ENCODE measurements at regions not wholly inside any gene's neighbourhood (a gene's known extent, or its start where the extent isn't known, plus 50 kb on each side); places are given as distances from the start of the nearest gene placed in this dataset.

DNA sequence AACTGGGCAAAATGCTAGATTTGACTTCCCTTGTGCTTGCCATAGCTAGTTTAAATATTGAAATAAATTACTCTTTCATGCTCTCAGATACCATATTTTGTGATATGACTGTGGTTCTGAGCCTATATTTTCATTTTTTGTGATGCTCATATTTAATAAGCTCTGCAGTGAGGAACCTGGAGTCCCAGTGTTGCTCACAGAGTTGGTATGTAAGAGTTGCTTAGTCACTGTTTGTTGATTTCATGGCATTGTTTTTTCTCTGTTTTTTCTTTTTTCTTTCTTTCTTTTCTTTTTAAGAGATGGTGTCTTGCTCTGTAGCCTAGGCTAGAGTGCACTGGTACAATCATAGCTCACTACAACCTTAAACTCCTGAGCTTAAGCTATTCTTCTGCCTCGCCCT is 750.5 kb upstream of the TMEM132C start:
- no peak overlapping the region for H3K4me3 ChIP-seq (ENCODE audit: low read depth, low read length)
- DNase-seq (ENCODE audit: low read depth), result no peak
- TF ChIP-seq, protein P1, sequence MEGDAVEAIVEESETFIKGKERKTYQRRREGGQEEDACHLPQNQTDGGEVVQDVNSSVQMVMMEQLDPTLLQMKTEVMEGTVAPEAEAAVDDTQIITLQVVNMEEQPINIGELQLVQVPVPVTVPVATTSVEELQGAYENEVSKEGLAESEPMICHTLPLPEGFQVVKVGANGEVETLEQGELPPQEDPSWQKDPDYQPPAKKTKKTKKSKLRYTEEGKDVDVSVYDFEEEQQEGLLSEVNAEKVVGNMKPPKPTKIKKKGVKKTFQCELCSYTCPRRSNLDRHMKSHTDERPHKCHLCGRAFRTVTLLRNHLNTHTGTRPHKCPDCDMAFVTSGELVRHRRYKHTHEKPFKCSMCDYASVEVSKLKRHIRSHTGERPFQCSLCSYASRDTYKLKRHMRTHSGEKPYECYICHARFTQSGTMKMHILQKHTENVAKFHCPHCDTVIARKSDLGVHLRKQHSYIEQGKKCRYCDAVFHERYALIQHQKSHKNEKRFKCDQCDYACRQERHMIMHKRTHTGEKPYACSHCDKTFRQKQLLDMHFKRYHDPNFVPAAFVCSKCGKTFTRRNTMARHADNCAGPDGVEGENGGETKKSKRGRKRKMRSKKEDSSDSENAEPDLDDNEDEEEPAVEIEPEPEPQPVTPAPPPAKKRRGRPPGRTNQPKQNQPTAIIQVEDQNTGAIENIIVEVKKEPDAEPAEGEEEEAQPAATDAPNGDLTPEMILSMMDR (conservative IDR thresholded peaks at IDR 0.05; ENCODE audit: low read depth, low read length), result no peak

DNA sequence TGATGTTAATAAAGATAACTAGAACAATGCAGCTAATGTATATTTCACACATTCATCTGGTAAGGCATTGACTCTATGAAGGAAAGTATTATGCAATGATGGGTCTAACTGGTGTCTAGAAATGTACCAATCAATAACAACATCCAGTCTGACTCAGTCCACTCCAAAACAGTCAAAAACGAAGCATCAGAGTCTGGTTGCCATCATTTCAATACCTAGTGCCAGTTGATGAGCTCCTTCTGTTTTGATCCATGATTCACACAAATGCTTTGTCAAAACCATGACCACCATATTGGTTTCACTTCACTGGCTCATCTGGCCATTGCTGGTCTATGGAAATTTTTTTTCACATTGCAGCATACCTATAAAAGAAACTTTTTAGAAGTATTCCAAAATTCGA is 747.2 kb upstream of the TMEM132C start:
- TF ChIP-seq, protein P1 (conservative IDR thresholded peaks at IDR 0.05; ENCODE audit: low read depth, low read length), result no peak
- H3K4me3 ChIP-seq (ENCODE audit: low read depth, low read length), result no peak overlapping the region
- no peak for DNase-seq (ENCODE audit: low read depth)

DNA sequence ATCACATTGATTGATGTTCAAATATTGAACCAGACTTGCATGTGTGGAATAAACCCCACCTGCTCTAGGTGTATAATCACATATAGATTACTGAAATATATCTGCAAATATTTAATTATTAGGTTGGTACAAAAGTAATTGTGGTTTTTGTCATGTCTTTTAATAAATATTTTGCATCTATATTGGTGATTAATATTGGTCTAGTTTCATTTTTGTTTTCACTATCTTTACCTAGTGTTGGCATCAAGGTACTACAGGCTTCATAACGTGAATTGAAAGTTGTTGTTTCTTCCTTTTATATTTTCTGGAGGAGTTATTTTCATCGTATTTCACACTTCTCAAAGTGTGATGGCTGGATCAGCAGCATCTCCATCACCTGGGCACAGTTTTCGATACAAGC is 740.0 kb upstream of the TMEM132C start:
- TF ChIP-seq, protein P1 (conservative IDR thresholded peaks at IDR 0.05; ENCODE audit: low read depth, low read length), result no peak
- DNase-seq (ENCODE audit: low read depth), result no peak
- H3K4me3 ChIP-seq (ENCODE audit: low read depth, low read length), result no peak overlapping the region

- TF ChIP-seq, protein P1 (conservative IDR thresholded peaks at IDR 0.05; ENCODE audit: low read depth, low read length), result no peak
- no peak for DNase-seq (ENCODE audit: low read depth)
- H3K4me3 ChIP-seq (ENCODE audit: low read depth, low read length), result no peak overlapping the region
Measured at GRCh38 chr12:127528551-127528950, 738.4 kb upstream of the TMEM132C start.

- H3K4me3 ChIP-seq (ENCODE audit: low read depth, low read length), result no peak overlapping the region
- no peak for DNase-seq (ENCODE audit: low read depth)
- TF ChIP-seq, protein P1 (conservative IDR thresholded peaks at IDR 0.05; ENCODE audit: low read depth, low read length), result no peak
Measured at GRCh38 chr12:127531542-127531941, 735.4 kb upstream of the TMEM132C start.

GRCh38 chr12:127533353-127533752 is 733.6 kb upstream of the TMEM132C start:
- H3K4me3 ChIP-seq (ENCODE audit: low read depth, low read length), result no peak overlapping the region
- no peak for DNase-seq (ENCODE audit: low read depth)
- TF ChIP-seq, protein P1 (conservative IDR thresholded peaks at IDR 0.05; ENCODE audit: low read depth, low read length), result no peak

DNA sequence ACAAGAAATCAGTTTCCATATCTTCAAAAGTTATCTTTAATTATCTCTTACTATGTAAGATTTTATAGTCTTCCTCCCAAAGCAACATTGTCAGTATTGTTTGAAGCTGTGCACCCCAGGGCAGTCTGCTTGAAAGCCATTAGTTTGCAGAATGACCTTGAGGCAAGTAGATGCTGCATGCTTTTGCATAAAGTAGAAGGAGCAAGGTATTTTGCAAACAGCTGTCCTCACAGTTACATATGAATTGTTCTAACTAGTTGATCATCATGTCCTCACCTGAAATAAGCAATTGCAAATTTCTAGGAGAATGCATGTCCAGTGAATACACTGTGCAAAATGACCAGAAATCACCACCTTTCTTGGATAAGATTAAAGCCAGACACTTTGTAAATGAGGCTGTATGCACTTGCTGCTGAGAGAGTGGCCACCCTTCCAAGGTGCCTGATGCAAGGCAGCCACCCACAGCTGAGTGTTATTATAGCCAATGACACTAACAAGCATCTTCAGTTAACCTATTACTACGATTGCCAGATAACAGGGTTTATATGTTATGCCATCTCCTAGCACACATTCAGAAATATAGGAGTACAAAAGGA is 730.0 kb upstream of the TMEM132C start:
- TF ChIP-seq, protein P1 (conservative IDR thresholded peaks at IDR 0.05; ENCODE audit: low read depth, low read length), result no peak
- no peak for DNase-seq (ENCODE audit: low read depth)
- H3K4me3 ChIP-seq (ENCODE audit: low read depth, low read length), result no peak overlapping the region
